K562 (cell line): ENCODE measurements at regions not wholly inside any gene's neighbourhood (a gene's known extent, or its start where the extent isn't known, plus 50 kb on each side); places are given as distances from the start of the nearest gene placed in this dataset.

Source experiments
- ATAC-seq: fragments of 200-7000 bp; cut with Tn5 transposase; 3 replicates; pipeline ENCODE4 v1.9.1; 2020; ENCODE audit warnings: moderate library complexity
- BruUV-seq: library from RNA; stranded (reverse); fragments of 400-500 nt; replicated peaks from 2 replicates; lab custom pipeline; 2021; lab: Mats Ljungman, UMichigan
- CTCF ChIA-PET: fragments of 300-600 bp; formaldehyde crosslinking; extraction: SDS; loops from one replicate; lab custom pipeline; 2021; ENCODE audit warnings: low intra/inter-chr PET ratio; lab: Yijun Ruan, JAX
- POLR2A ChIA-PET: fragments of 300-600, 350-650 bp; sonication (Branson Sonifier 250); formaldehyde crosslinking; extraction: SDS; loops from one replicate; lab custom pipeline; 2021; ENCODE audit warnings: antibody characterized with exemption, inconsistent platforms; lab: Yijun Ruan, JAX
- DNase-seq, 4 experiments: peaks; one replicate each; pipeline versions ENCODE4 v3.0.0 to v3.0.0-alpha.2; 2011 to 2018; ENCODE audit warnings: low spot score in 3 of 4, mixed read lengths in 3 of 4; ENCODE audit errors: extremely low read depth in 1 of 4
- FAIRE-seq: peaks from 2 replicates; lab custom pipeline; 2011; peaks lifted over from hg19 to GRCh38; lab: Jason Lieb, UNC
- H2AFZ ChIP-seq: 2 replicates; pipeline ENCODE4 v1.6.0; 2011; ENCODE audit warnings: low read depth, low read length, control low read depth, inconsistent platforms
- H3K27ac ChIP-seq: fragments of 200-600 bp; 3 replicates; pipeline ENCODE4 v1.8.0; 2011; ENCODE audit warnings: low read depth, mild to moderate bottlenecking, control low read depth, inconsistent platforms, low read length, moderate library complexity, mixed read lengths; ENCODE audit errors: extremely low read depth
- H3K27me3 ChIP-seq, 2 experiments: fragments of 300-600 bp in 1 of 2; 2 replicates in 1 of 2; 3 replicates in 1 of 2; pipeline versions ENCODE4 v1.6.0 to v1.8.0; 2011; ENCODE audit warnings: inconsistent platforms in 2 of 2, low read length in 2 of 2, mild to moderate bottlenecking in 1 of 2, mixed read lengths in 1 of 2, moderate library complexity in 1 of 2; ENCODE audit not compliant: control insufficient read depth in 2 of 2, insufficient read depth in 2 of 2
- H3K36me3 ChIP-seq: fragments of 300-600 bp; 3 replicates; pipeline ENCODE4 v1.8.0; 2011; ENCODE audit warnings: mild to moderate bottlenecking, low read length, inconsistent platforms; ENCODE audit not compliant: control insufficient read depth, insufficient read depth
- H3K4me1 ChIP-seq, 2 experiments: fragments of 200-600 bp in 1 of 2; replicated peaks in 1 of 2; 2 replicates in 1 of 2; 3 replicates in 1 of 2; pipeline versions ENCODE4 v1.5.1 to v1.8.0; 2011; ENCODE audit warnings: inconsistent platforms in 2 of 2, low read length in 2 of 2, mild to moderate bottlenecking in 1 of 2, mixed read lengths in 1 of 2, moderate library complexity in 1 of 2; ENCODE audit not compliant: control insufficient read depth in 2 of 2, insufficient read depth in 2 of 2
- H3K4me2 ChIP-seq: 2 replicates; pipeline ENCODE4 v1.6.1; 2011; ENCODE audit warnings: low read length, control low read depth, inconsistent platforms, mixed read lengths; ENCODE audit not compliant: insufficient read depth
- H3K4me3 ChIP-seq: fragments of 200-600 bp; sonication (generic), shearing (Covaris generic); 2 replicates; pipeline ENCODE4 v1.5.1; 2016; ENCODE audit warnings: control low read depth, inconsistent platforms
- H3K79me2 ChIP-seq: fragments of 200-600 bp; 3 replicates; pipeline ENCODE4 v1.8.0; 2011; ENCODE audit warnings: low read length, inconsistent platforms; ENCODE audit not compliant: control insufficient read depth, insufficient read depth
- H3K9ac ChIP-seq, 2 experiments: 2 replicates each; pipeline versions ENCODE4 v1.6.0 to v1.6.1; 2011; ENCODE audit warnings: low read depth in 2 of 2, low read length in 2 of 2, control low read depth in 1 of 2, inconsistent platforms in 1 of 2, mild to moderate bottlenecking in 1 of 2, mixed read lengths in 1 of 2; ENCODE audit not compliant: insufficient read depth in 1 of 2
- H3K9me1 ChIP-seq: one replicate; pipeline ENCODE4 v1.6.0; 2011; ENCODE audit warnings: inconsistent platforms, mild to moderate bottlenecking, low read length, moderate library complexity; ENCODE audit not compliant: control insufficient read depth, insufficient read depth
- H3K9me3 ChIP-seq: replicated peaks from 2 replicates; pipeline ENCODE4 v1.5.1; 2011; ENCODE audit warnings: low read depth, low read length, inconsistent platforms; ENCODE audit not compliant: control insufficient read depth, insufficient read depth
- H4K20me1 ChIP-seq: replicated peaks from 2 replicates; pipeline ENCODE4 v1.6.1; 2011; ENCODE audit warnings: low read length, inconsistent platforms, mixed read lengths; ENCODE audit not compliant: control insufficient read depth, insufficient read depth
- ASH1L ChIP-seq: fragments of 450-650 bp; IDR thresholded peaks from 2 replicates; pipeline ENCODE4 v1.6.1; 2018; ENCODE audit warnings: borderline replicate concordance, mild to moderate bottlenecking, low read depth; ENCODE audit not compliant: partially characterized antibody
- ATF6 ChIP-seq: sonication (generic); formaldehyde crosslinking; IDR thresholded peaks from 2 replicates; pipeline ENCODE4 v1.4.0; 2020; ENCODE audit warnings: mild to moderate bottlenecking, missing genetic modification reagents
- CTCFL ChIP-seq: IDR thresholded peaks from 2 replicates; pipeline ENCODE4 v1.6.1; 2011; ENCODE audit warnings: borderline replicate concordance, low read depth, mild to moderate bottlenecking, moderate library complexity, low read length; ENCODE audit not compliant: insufficient read depth, poor library complexity, severe bottlenecking
- POLR2AphosphoS2 ChIP-seq: IDR thresholded peaks from 2 replicates; pipeline ENCODE4 v1.6.1; 2012; ENCODE audit warnings: low read length, improper control_type of control experiment
- RBM25 ChIP-seq: fragments of 200-400 bp; formaldehyde crosslinking; IDR thresholded peaks from 2 replicates; pipeline ENCODE4 v1.6.1; 2018; ENCODE audit warnings: low read length, low read depth, moderate library complexity; ENCODE audit not compliant: severe bottlenecking
- RCOR1 ChIP-seq, 2 experiments: IDR thresholded peaks; 2 replicates each; pipeline ENCODE4 v1.6.1; 2012; ENCODE audit warnings: low read depth in 2 of 2, low read length in 2 of 2, borderline replicate concordance in 1 of 2, improper control_type of control experiment in 1 of 2
- SFPQ ChIP-seq: fragments of 200-400 bp; formaldehyde crosslinking; IDR thresholded peaks from 2 replicates; pipeline ENCODE4 v1.6.1; 2017; ENCODE audit warnings: mild to moderate bottlenecking, low read depth, low read length, moderate library complexity
- TARDBP ChIP-seq: fragments of 450-650 bp; IDR thresholded peaks from 2 replicates; pipeline ENCODE4 v1.6.1; 2016
- TGIF2 ChIP-seq: sonication (generic); formaldehyde crosslinking; IDR thresholded peaks from 2 replicates; pipeline ENCODE4 v1.8.1; 2022; ENCODE audit warnings: mild to moderate bottlenecking, missing genetic modification reagents, moderate library complexity
- ZNF146 ChIP-seq: IDR thresholded peaks from one replicate; pipeline ENCODE4 v1.6.1; 2018; ENCODE audit warnings: missing compliant biosample characterization; ENCODE audit not compliant: unreplicated experiment
- WGBS: fragments of 100-300 bp; shearing (Covaris generic); methylation state at CpG from one replicate; pipeline ENCODE4 v1.1.6; 2016; ENCODE audit warnings: low coverage, mixed read lengths; ENCODE audit not compliant: insufficient coverage; ENCODE audit errors: missing lambda C conversion rate; 5-methylcytosine and 5-hydroxymethylcytosine counted together
- in situ Hi-C: fragments of 300-500 bp; cut with MboI; formaldehyde crosslinking; loops from 4 replicates; pipeline ENCODE4 v1.15.0; 2018; ENCODE audit warnings: inconsistent platforms, mixed read lengths
- intact Hi-C: fragments of 100-400 bp; cut with micrococcal nuclease; formaldehyde crosslinking; loops from 2 replicates; pipeline ENCODE4 v1.14.2; 2022

GRCh38 chr4:58074382-58074781, 964.2 kb upstream of the IGFBP7 start:
- H3K4me2 ChIP-seq, result no peak overlapping the region
- FAIRE-seq (no peak), DNase-seq (no peak), ATAC-seq (no peak)
- POLR2A ChIA-PET, result no interaction called here
- H3K9ac ChIP-seq, result no peak overlapping the region
- no peaks in the 10 kb centered on the region for H3K9me3 ChIP-seq
- H3K27ac ChIP-seq, result no peak overlapping the region
- CTCF ChIA-PET, result no interaction called here
- no TSS peak for BruUV-seq
- H3K9me1 ChIP-seq, result no peaks in the 10 kb centered on the region
- no peaks in the 10 kb centered on the region for H3K4me1 ChIP-seq
- no peaks in the 10 kb centered on the region for H3K27me3 ChIP-seq
- in situ Hi-C loops, result no loop called here
- no peaks in the 10 kb centered on the region for H4K20me1 ChIP-seq
- 13% methylated on average over 1 of the region's 1 CpG for WGBS
- H3K4me3 ChIP-seq, result no peak overlapping the region
- intact Hi-C loops, result no loop called here
- H3K79me2 ChIP-seq, result no peaks in the 10 kb centered on the region
- TF ChIP-seq POLR2AphosphoS2 (no peak), ZNF146 (CRISPR knock-in tag) (peak; percentile 74), RBM25 (peak; percentile 47)
- H3K36me3 ChIP-seq, result no peaks in the 10 kb centered on the region
- H2AFZ ChIP-seq, result no peak overlapping the region

GRCh38 chr4:58070726-58071125, 960.5 kb upstream of the IGFBP7 start:
- Histone ChIP-seq H4K20me1 (no peaks in the 10 kb centered on the region), H2AFZ (no peak overlapping the region), H3K36me3 (no peaks in the 10 kb centered on the region), H3K4me2 (no peak overlapping the region), H3K9me1 (no peaks in the 10 kb centered on the region), H3K4me3 (no peak overlapping the region), H3K27ac (no peak overlapping the region), H3K9me3 (no peaks in the 10 kb centered on the region), H3K79me2 (no peaks in the 10 kb centered on the region), H3K4me1 (no peaks in the 10 kb centered on the region), H3K27me3 (no peaks in the 10 kb centered on the region), H3K9ac (no peak overlapping the region)
- ChIA-PET POLR2A (no interaction called here), CTCF (no interaction called here)
- TF ChIP-seq RCOR1 (IDR thresholded peaks at IDR 0.05; ENCODE audit: borderline replicate concordance in 1 of 2, low read depth in 2 of 2, low read length in 2 of 2), result no peak
- TF ChIP-seq TGIF2 (CRISPR knock-in tag), result no peak
- no peak for TF ChIP-seq CTCFL
- no peak for TF ChIP-seq SFPQ
- no peak for TF ChIP-seq ASH1L
- no peak for TF ChIP-seq TARDBP
- no peak for TF ChIP-seq ATF6 (CRISPR knock-in tag)
- ATAC-seq, result no peak
- DNase-seq, result no peak
- FAIRE-seq, result no peak
- BruUV-seq, result no TSS peak
- intact Hi-C loops (no loop called here), in situ Hi-C loops (no loop called here)
